Sciatic nerve (tissue), 2 donors: ENCODE measurements at regions not wholly inside any gene's neighbourhood (a gene's known extent, or its start where the extent isn't known, plus 50 kb on each side); places are given as distances from the start of the nearest gene placed in this dataset.
"Not testable (repeated sequence)": the region's sequence is repeated elsewhere in the genome, so short reads cannot be mapped to it uniquely, and the experiment has no call there.

Experiments used
- ATAC-seq: fragments of 200-7000 bp; cut with Tn5 transposase; one replicate; pipeline ENCODE4 v1.9.1; 2020; ENCODE audit warnings: mild to moderate bottlenecking, moderate library complexity
- DNase-seq: peaks from one replicate; pipeline ENCODE4 v3.0.0-alpha.2; 2020; ENCODE audit warnings: low spot score
- intact Hi-C: fragments of 100-400 bp; cut with DNase I; formaldehyde crosslinking; loops from one replicate; pipeline ENCODE4 v1.14.2; 2022
- donor health status: DM: no; HTN: no; CAD: no.
- donor health status: DM: no; HTN: no; CAD: no.

DNA sequence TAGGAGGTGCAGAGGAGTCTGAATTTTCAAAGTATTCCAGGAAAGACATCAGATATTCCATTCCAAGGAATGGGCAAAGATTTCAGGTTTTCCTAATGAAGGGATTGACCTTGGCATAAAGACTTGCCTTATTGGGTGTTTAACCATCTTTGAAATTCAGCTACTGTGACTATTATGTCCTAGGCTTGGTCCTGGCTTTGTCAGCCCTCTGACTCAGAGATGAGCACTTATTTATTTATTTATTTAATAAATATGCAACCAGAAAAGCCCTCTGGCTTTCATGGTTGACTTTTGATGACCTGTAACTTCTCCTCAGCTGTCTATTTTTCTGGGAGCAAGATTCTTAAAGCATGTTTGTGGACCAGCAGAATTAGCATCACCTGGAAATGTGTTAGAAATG, 455.1 kb downstream of the KIF2B start:
- DNase-seq (no peak), ATAC-seq (no peak)
- intact Hi-C loops, result no loop called here

GRCh38 chr17:54280741-54281140, 458.0 kb downstream of the KIF2B start:
- intact Hi-C loops, result no loop called here
- no peak for ATAC-seq
- DNase-seq, result no peak

GRCh38 chr17:54282886-54283285, 460.2 kb downstream of the KIF2B start:
- intact Hi-C loops, result no loop called here
- DNase-seq, result no peak
- no peak for ATAC-seq

DNA sequence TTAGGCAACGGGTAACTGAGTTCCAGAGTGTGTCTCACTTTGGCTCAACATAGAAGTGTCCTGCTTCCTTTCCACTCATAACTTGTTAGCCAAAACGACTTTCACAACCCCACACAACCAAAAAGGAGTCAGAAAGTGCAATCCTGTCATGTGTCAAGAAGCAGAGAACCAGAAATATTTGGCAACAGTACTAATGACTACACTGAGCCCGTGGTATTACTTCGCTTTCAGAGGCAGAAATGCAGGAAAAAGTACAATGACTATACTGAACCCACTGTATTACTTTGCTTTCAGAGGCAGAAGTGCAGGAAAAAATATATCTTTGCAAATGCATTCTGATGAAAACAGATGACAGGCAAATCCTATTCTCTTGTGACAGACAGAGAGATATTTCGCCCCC, 484.6 kb downstream of the KIF2B start:
- ATAC-seq (no peak), DNase-seq (no peak)
- intact Hi-C loops, result no loop called here

- no peak for DNase-seq
- intact Hi-C loops, result no loop called here
- no peak for ATAC-seq
Observed at GRCh38 chr17:54324813-54325212, 502.1 kb downstream of the KIF2B start.

DNA sequence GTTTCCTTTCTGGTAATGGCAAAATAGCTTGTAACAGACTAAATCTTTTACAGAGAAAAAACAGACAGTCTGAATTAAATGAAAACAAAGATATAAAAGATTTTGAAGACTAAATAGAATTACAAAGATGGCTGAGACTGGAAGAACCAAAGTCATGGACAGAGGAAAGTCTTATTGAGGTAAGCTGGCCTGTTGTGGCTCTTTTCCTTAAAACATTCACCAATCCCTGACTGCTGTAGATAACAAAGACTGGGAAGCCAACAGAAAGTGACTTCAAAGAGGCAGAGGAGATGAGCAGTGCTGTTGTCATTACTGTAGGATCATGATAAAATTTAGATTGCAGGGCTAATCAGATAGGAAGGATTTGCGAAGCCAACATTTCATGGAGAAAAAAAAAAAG, 517.0 kb downstream of the KIF2B start:
- intact Hi-C loops, result no loop called here
- ATAC-seq, result no peak
- no peak for DNase-seq

DNA sequence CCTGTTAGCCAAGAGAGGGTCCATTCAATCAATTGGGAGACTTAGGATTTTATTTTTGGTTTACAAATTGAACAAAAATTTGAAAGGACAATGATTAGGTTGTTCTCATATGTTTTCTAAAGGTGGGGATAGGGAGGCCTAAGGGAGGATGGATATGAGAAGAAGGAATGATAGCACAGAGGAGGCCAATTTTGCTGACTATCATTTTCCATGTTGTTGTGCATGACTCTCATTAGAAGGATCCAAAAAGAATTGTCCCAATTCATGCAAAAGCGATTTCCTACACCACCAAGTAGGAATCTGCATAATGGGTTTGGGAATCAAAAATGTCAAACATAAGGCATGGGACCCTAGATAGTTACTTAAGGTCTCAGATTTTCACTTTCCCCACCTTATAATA, 524.8 kb downstream of the KIF2B start:
- intact Hi-C loops, result no loop called here
- ATAC-seq (no peak), DNase-seq (no peak)

DNA sequence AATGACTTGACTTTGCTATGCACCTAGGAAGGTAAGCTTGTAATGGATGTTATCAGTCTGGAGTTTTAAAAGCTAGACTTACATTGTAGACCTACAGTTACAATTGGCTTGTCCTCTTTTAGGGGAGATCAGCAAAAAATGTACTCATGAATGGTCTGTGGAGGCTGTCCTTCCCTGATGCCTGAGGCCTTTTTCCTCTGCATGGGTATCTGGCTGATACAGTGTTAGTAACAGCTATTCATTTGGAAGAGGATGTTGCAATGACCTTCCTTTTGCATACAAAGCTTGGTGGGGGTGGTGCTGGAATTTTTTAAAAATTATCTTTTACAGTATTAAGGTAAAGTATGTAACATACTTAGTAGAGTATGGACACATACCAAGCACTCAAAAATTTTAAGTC, 525.5 kb downstream of the KIF2B start:
- no peak for ATAC-seq
- intact Hi-C loops, result no loop called here
- no peak for DNase-seq

- no peak for DNase-seq
- intact Hi-C loops, result no loop called here
- ATAC-seq, result no peak
Observed at GRCh38 chr17:54353789-54354525, 531.2 kb downstream of the KIF2B start.

DNA sequence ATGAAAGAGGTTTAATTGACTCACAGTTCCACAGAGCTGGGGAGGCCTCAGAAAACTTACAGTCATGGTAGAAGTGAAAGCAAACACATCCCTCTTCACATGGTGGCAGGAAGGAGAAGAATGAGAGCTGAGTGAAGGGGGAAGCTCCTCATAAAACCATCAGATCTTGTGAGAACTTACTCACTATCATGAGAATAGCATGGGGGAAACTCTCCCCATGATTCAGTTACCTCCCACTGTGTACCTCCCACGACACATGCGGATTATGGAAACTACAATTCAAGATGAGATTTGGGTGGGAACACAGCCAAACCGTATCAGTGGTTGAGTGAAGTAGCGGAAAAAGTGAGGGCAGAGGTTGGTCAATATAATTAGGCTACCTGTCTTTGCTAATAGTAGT, 538.3 kb downstream of the KIF2B start:
- DNase-seq, intact Hi-C loops, ATAC-seq: not testable (repeated sequence)

DNA sequence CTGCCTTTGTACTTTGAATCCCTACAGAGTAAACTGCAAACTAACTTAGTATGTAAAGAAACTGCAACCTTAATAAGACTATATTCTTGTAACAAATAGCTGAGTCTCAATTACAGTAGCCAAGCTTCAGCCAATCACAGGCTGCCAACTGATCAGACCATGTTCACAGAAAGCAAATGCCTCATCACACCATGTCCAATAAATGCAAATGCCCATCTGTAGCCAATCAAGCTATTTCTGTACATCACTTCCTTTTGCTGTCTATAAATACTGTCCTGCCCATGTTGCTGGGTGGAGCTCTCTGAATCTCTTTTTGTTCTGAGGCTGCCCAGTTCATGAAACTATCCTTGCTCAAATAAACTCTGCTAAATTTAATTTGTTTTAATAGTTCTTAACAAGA, 531.7 kb upstream of the TOM1L1 start:
- no peak for ATAC-seq
- intact Hi-C loops, result no loop called here
- no peak for DNase-seq

- intact Hi-C loops, result no loop called here
- ATAC-seq (no peak), DNase-seq (no peak)
Observed at GRCh38 chr17:54372069-54372749, 528.4 kb upstream of the TOM1L1 start.

- intact Hi-C loops, result no loop called here
- DNase-seq, result no peak
- no peak for ATAC-seq
Observed at GRCh38 chr17:54373970-54374369, 526.7 kb upstream of the TOM1L1 start.

GRCh38 chr17:54376409-54376808, 524.2 kb upstream of the TOM1L1 start:
- ATAC-seq, intact Hi-C loops, DNase-seq: not testable (repeated sequence)

DNA sequence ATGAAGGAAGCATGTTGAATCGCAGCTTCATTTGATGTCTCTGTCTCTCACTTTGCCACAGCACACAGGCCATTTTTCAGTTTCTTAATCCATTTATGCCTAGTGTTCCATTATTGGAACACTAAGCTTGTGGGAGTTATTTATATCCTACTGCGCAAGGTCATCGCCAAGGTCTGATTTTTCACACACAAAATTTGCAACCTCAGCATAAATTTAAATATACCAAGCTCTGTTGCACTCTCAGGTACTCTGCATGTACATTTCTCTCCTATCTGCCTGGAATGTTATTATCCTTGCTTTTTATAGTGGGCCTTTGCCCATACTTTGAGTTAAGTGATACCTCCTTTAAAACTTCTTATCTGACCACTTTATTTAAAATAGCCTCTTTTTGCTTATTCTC, 519.2 kb upstream of the TOM1L1 start:
- intact Hi-C loops, result no loop called here
- no peak for DNase-seq
- ATAC-seq, result no peak

DNA sequence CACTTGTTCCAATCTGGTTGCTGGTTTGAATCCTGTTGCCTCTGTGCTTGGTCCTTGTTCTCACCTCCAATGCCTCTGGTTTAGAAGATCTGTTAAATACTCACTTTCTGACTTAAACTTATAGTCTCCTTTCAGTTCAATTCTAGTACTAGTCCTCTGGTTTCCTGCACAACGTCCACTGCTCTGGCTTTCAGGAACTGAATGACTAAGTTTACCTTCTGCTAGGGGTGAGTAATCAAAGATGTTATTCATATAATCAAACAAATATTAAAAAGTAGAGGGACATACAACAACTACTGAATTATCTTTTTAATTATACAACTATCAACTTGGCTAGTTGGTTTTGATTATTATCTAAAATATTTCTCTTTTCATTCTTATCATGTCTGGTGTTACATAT, 496.4 kb upstream of the TOM1L1 start:
- intact Hi-C loops, result no loop called here
- ATAC-seq (no peak), DNase-seq (no peak)

- intact Hi-C loops, result no loop called here
- DNase-seq (no peak), ATAC-seq (no peak)
Observed at GRCh38 chr17:54405826-54406225, 494.8 kb upstream of the TOM1L1 start.

DNA sequence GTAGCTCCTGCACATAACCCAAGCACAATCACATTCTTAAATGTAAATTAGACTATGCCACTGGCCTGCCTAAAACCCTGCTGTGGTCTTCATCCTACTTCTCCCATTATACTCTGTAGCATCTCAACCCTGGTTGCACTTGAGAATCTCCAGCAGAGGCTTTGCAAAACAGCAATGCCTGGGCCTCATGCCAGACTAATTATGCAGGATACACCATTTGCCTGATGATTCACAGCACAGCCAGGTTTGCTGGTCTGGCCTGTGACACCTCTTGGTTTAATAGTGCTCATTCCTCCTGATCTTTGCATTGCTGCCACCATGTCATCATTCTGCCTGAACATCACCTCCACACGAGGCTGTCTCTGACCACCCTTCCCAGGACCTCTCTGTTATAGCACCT, 491.9 kb upstream of the TOM1L1 start:
- DNase-seq (no peak), ATAC-seq (no peak)
- intact Hi-C loops, result no loop called here

- ATAC-seq (no peak), DNase-seq (no peak)
Observed at GRCh38 chr17:54418467-54418866, 482.2 kb upstream of the TOM1L1 start.

DNA sequence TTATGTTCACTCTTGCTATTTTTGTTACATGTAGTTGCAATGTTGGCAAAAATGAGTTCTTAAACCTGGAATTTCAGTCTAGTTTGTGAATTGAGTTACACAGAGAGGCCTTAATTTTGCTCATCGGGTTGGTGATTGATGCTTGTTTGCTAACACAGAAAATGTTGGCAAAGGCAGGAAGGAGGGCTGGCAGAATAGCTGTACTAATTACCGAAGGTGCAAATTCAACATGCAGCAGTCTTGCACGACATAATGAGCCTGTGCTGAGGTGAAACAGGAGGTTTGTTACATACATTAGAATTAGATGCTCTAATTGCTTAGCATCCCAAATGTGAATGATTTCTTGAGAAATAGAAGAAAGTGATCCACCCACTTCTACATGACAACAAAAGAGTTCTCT, 475.0 kb upstream of the TOM1L1 start:
- ATAC-seq, result no peak
- intact Hi-C loops, result no loop called here
- no peak for DNase-seq

More at GRCh38 chr17:54418467-54418866, 482.2 kb upstream of the TOM1L1 start:
- intact Hi-C loops, result no loop called here
